ENCODE measurements at regions not wholly inside any gene's neighbourhood (a gene's known extent, or its start where the extent isn't known, plus 50 kb on each side); places are given as distances from the start of the nearest gene placed in this dataset.

GRCh38 chr4:63728480-63729177 is 680.6 kb downstream of the TECRL start:
- no peak for DNase-seq (ENCODE audit: low spot score, unreplicated experiment)
- peaks cover 2% of the 10 kb centered on the region for H3K4me1 Mint-ChIP-seq (ENCODE audit: low read depth)
- no peak overlapping the region for H3K4me3 Mint-ChIP-seq (ENCODE audit: low read depth)
- H3K27me3 Mint-ChIP-seq, result no peaks in the 10 kb centered on the region
- no peaks in the 10 kb centered on the region for H3K9me3 Mint-ChIP-seq (ENCODE audit: low read depth)
- no peaks in the 10 kb centered on the region for H3K36me3 Mint-ChIP-seq (ENCODE audit: insufficient read depth)
- TF ChIP-seq CTCF (IDR thresholded peaks at IDR 0.05; ENCODE audit: unreplicated experiment), result no peak
- peak overlapping the region; percentile 73 for H3K27ac Mint-ChIP-seq

- Mint-ChIP-seq H3K36me3 (ENCODE audit: insufficient read depth) (no peaks in the 10 kb centered on the region), H3K4me3 (ENCODE audit: low read depth) (no peak overlapping the region), H3K27me3 (no peaks in the 10 kb centered on the region), H3K4me1 (ENCODE audit: low read depth) (no peaks in the 10 kb centered on the region), H3K27ac (no peak overlapping the region), H3K9me3 (ENCODE audit: low read depth) (no peaks in the 10 kb centered on the region)
- TF ChIP-seq CTCF (IDR thresholded peaks at IDR 0.05; ENCODE audit: unreplicated experiment), result peak; percentile 42
- no peak for DNase-seq (ENCODE audit: low spot score, unreplicated experiment)
These were observed 691.9 kb downstream of the TECRL start for GRCh38 chr4:63717384-63717783.

- Mint-ChIP-seq H3K4me1 (ENCODE audit: low read depth) (peaks cover 2% of the 10 kb centered on the region), H3K27ac (no peak overlapping the region), H3K36me3 (ENCODE audit: insufficient read depth) (no peaks in the 10 kb centered on the region), H3K4me3 (ENCODE audit: low read depth) (no peak overlapping the region), H3K9me3 (ENCODE audit: low read depth) (no peaks in the 10 kb centered on the region), H3K27me3 (no peaks in the 10 kb centered on the region)
- no peak for DNase-seq (ENCODE audit: low spot score, unreplicated experiment)
- TF ChIP-seq CTCF (IDR thresholded peaks at IDR 0.05; ENCODE audit: unreplicated experiment), result no peak
These were observed 700.6 kb downstream of the TECRL start for GRCh38 chr4:63708661-63709060.

- Mint-ChIP-seq H3K9me3 (ENCODE audit: low read depth) (no peaks in the 10 kb centered on the region), H3K4me1 (ENCODE audit: low read depth) (no peaks in the 10 kb centered on the region), H3K27me3 (no peaks in the 10 kb centered on the region), H3K4me3 (ENCODE audit: low read depth) (no peak overlapping the region), H3K36me3 (ENCODE audit: insufficient read depth) (no peaks in the 10 kb centered on the region), H3K27ac (no peak overlapping the region)
- DNase-seq (ENCODE audit: low spot score, unreplicated experiment), result no peak
- TF ChIP-seq CTCF (IDR thresholded peaks at IDR 0.05; ENCODE audit: unreplicated experiment), result no peak
These were observed 708.7 kb downstream of the TECRL start for GRCh38 chr4:63700569-63700968.

GRCh38 chr4:63693321-63693720 is 715.9 kb downstream of the TECRL start:
- H3K9me3 Mint-ChIP-seq (ENCODE audit: low read depth), result peaks cover 12% of the 10 kb centered on the region
- DNase-seq (ENCODE audit: low spot score, unreplicated experiment), result no peak
- H3K27me3 Mint-ChIP-seq, result no peaks in the 10 kb centered on the region
- no peak overlapping the region for H3K27ac Mint-ChIP-seq
- TF ChIP-seq CTCF (IDR thresholded peaks at IDR 0.05; ENCODE audit: unreplicated experiment), result no peak
- H3K4me1 Mint-ChIP-seq (ENCODE audit: low read depth), result no peaks in the 10 kb centered on the region
- H3K4me3 Mint-ChIP-seq (ENCODE audit: low read depth), result no peak overlapping the region
- H3K36me3 Mint-ChIP-seq (ENCODE audit: insufficient read depth), result no peaks in the 10 kb centered on the region
